Inferior parietal cortex (tissue), 1 donor: ENCODE measurements at regions not wholly inside any gene's neighbourhood (a gene's known extent, or its start where the extent isn't known, plus 50 kb on each side); places are given as distances from the start of the nearest gene placed in this dataset.

Source experiments
- DNase-seq: peaks from one replicate; pipeline ENCODE4 v3.0.0-alpha.2; 2016; ENCODE audit errors: extremely low spot score

- no peak for DNase-seq
These were observed 56.3 kb upstream of the LNX1 start for GRCh38 chr4:53647547-53647946.

GRCh38 chr4:53646795-53647194, 55.5 kb upstream of the LNX1 start:
- no peak for DNase-seq

- no peak for DNase-seq
These were observed 53.8 kb upstream of the LNX1 start for GRCh38 chr4:53645108-53645507.

- no peak for DNase-seq
These were observed 53.3 kb upstream of the LNX1 start for GRCh38 chr4:53644607-53645006.
